ENCODE measurements at regions not wholly inside any gene's neighbourhood (a gene's known extent, or its start where the extent isn't known, plus 50 kb on each side); places are given as distances from the start of the nearest gene placed in this dataset.

DNA sequence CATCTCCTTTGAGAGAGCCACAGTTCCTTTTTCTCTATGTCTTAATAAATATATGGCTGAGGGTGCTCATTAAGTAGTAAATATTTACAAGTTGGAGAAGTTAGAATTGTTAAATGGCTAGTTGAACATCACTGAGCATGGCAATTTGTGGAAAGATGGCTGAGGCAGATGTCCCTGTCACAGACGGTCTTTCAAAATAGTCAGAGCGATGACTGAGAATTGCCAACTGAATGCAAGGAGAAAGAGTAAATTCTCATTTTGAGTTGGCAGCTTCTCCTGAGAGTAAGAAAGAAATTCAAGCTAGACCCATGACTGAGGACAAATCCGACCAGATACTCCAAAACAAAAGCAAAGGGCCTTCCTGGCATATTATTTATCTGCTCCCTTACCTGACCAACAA is 617.9 kb downstream of the KCTD16 start:
- TF ChIP-seq, protein P1, sequence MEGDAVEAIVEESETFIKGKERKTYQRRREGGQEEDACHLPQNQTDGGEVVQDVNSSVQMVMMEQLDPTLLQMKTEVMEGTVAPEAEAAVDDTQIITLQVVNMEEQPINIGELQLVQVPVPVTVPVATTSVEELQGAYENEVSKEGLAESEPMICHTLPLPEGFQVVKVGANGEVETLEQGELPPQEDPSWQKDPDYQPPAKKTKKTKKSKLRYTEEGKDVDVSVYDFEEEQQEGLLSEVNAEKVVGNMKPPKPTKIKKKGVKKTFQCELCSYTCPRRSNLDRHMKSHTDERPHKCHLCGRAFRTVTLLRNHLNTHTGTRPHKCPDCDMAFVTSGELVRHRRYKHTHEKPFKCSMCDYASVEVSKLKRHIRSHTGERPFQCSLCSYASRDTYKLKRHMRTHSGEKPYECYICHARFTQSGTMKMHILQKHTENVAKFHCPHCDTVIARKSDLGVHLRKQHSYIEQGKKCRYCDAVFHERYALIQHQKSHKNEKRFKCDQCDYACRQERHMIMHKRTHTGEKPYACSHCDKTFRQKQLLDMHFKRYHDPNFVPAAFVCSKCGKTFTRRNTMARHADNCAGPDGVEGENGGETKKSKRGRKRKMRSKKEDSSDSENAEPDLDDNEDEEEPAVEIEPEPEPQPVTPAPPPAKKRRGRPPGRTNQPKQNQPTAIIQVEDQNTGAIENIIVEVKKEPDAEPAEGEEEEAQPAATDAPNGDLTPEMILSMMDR (IDR thresholded peaks at IDR 0.05): no peak
- no peak for TF ChIP-seq MAFK (IDR thresholded peaks at IDR 0.05; ENCODE audit: partially characterized antibody)
- no peak for TF ChIP-seq EP300 (IDR thresholded peaks at IDR 0.05)
- no peak for TF ChIP-seq RCOR1 (IDR thresholded peaks at IDR 0.05; ENCODE audit: low read depth, low read length)
- TF ChIP-seq, protein P2, sequence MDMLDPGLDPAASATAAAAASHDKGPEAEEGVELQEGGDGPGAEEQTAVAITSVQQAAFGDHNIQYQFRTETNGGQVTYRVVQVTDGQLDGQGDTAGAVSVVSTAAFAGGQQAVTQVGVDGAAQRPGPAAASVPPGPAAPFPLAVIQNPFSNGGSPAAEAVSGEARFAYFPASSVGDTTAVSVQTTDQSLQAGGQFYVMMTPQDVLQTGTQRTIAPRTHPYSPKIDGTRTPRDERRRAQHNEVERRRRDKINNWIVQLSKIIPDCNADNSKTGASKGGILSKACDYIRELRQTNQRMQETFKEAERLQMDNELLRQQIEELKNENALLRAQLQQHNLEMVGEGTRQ (IDR thresholded peaks at IDR 0.05): no peak
- TF ChIP-seq POLR2A (IDR thresholded peaks at IDR 0.05; ENCODE audit: low read length): no peak
- TF ChIP-seq, protein P3, sequence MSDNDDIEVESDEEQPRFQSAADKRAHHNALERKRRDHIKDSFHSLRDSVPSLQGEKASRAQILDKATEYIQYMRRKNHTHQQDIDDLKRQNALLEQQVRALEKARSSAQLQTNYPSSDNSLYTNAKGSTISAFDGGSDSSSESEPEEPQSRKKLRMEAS (IDR thresholded peaks at IDR 0.05): no peak

All from A549 (cell line).